ENCODE measurements at regions not wholly inside any gene's neighbourhood (a gene's known extent, or its start where the extent isn't known, plus 50 kb on each side); places are given as distances from the start of the nearest gene placed in this dataset.

- DNase-seq (ENCODE audit: extremely low read depth, low read depth), result no peak
- H3K4me3 ChIP-seq (replicated peaks; ENCODE audit: low read depth, low read length), result no peak overlapping the region
- no peak for TF ChIP-seq CTCF (IDR thresholded peaks at IDR 0.05; ENCODE audit: low read depth, low read length, missing control alignments)
Observed at GRCh38 chr6:150535818-150536220, 63.9 kb upstream of the PLEKHG1 start.

GRCh38 chr6:150536835-150537234, 62.9 kb upstream of the PLEKHG1 start:
- TF ChIP-seq CTCF (IDR thresholded peaks at IDR 0.05; ENCODE audit: low read depth, low read length, missing control alignments), result no peak
- H3K4me3 ChIP-seq (replicated peaks; ENCODE audit: low read depth, low read length), result no peak overlapping the region
- no peak for DNase-seq (ENCODE audit: extremely low read depth, low read depth)

- no peak overlapping the region for H3K4me3 ChIP-seq (replicated peaks; ENCODE audit: low read depth, low read length)
- DNase-seq (ENCODE audit: extremely low read depth, low read depth), result no peak
- no peak for TF ChIP-seq CTCF (IDR thresholded peaks at IDR 0.05; ENCODE audit: low read depth, low read length, missing control alignments)
Observed at GRCh38 chr6:150537491-150537890, 62.2 kb upstream of the PLEKHG1 start.

- no peak for DNase-seq (ENCODE audit: extremely low read depth, low read depth)
- no peak overlapping the region for H3K4me3 ChIP-seq (replicated peaks; ENCODE audit: low read depth, low read length)
- no peak for TF ChIP-seq CTCF (IDR thresholded peaks at IDR 0.05; ENCODE audit: low read depth, low read length, missing control alignments)
Observed at GRCh38 chr6:150537893-150538292, 61.8 kb upstream of the PLEKHG1 start.

GRCh38 chr6:150539111-150539510, 60.6 kb upstream of the PLEKHG1 start:
- no peak overlapping the region for H3K4me3 ChIP-seq (replicated peaks; ENCODE audit: low read depth, low read length)
- no peak for TF ChIP-seq CTCF (IDR thresholded peaks at IDR 0.05; ENCODE audit: low read depth, low read length, missing control alignments)
- DNase-seq (ENCODE audit: extremely low read depth, low read depth), result no peak

- H3K4me3 ChIP-seq (replicated peaks; ENCODE audit: low read depth, low read length), result no peak overlapping the region
- DNase-seq (ENCODE audit: extremely low read depth, low read depth), result no peak
- no peak for TF ChIP-seq CTCF (IDR thresholded peaks at IDR 0.05; ENCODE audit: low read depth, low read length, missing control alignments)
Observed at GRCh38 chr6:150539568-150539967, 60.1 kb upstream of the PLEKHG1 start.

GRCh38 chr6:150541576-150541975, 58.1 kb upstream of the PLEKHG1 start:
- DNase-seq (ENCODE audit: extremely low read depth, low read depth), result no peak
- TF ChIP-seq CTCF (IDR thresholded peaks at IDR 0.05; ENCODE audit: low read depth, low read length, missing control alignments), result no peak

More at GRCh38 chr6:150541576-150541975, 58.1 kb upstream of the PLEKHG1 start:
- no peak overlapping the region for H3K4me3 ChIP-seq (replicated peaks; ENCODE audit: low read depth, low read length)
